ENCODE measurements at regions not wholly inside any gene's neighbourhood (a gene's known extent, or its start where the extent isn't known, plus 50 kb on each side); places are given as distances from the start of the nearest gene placed in this dataset.

GRCh38 chrX:147828719-147829118 lies 83.0 kb upstream of the FMR1 start:
- intact Hi-C loops (cut with micrococcal nuclease), result no loop called here

DNA sequence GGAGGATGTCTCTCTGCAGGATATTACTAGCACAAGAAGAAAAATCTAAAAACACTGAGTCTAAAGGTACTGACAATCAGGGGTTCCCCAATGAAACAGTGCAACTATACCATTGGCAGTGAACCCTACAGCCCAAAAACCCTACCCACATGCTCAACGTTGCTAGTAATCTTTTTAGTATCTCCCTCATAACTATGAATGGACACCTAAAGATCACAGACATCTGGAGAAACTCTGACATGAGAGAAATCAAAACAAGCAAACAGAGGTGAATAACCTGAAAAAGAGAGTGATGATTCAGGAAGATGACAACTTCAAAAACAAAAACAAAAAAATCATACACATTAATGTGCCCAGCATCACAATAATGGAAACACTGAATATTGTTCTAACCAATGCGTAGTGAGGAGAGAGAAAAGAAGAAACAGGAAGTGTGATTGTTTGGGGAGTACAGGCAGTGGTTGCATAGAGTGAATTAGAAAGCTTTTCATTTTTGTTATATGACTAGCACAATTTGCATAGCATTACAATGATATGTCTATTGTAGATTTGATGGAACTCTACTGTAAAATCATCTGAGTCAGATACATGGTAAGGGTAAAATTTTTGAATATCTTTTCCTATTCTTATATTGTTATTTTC lies 78.9 kb upstream of the FMR1 start:
- intact Hi-C loops (cut with micrococcal nuclease), result loop anchor here (10.0 kb wide), 1 partner anchor 358 kb away; no protein-coding TSS in a partner anchor

- intact Hi-C loops (cut with micrococcal nuclease), result loop anchor here (10.0 kb wide), 1 partner anchor 364 kb away; no protein-coding TSS in a partner anchor
These were observed 73.1 kb upstream of the FMR1 start for GRCh38 chrX:147838465-147839131.

DNA sequence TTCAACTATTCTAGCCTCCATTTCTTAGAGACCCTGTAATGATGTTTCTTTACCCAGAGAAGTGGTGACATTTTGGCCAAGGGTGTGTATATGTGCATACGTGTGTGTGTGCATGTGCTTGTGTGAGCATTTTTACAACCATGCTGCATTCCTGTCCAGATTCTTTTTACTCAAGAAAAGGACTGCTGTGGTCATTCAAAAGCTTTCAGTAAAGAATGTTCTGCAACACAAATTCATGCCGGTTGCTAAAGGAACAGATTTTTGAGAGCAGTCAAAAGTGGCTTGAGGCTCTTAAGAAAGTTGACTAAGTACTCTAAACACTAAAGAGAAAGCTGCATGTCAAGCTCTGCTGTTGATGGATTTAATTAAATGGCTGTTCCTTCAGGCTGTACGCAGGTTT lies 65.0 kb upstream of the FMR1 start:
- intact Hi-C loops (cut with micrococcal nuclease), result no loop called here

- intact Hi-C loops (cut with micrococcal nuclease), result no loop called here
These were observed 63.7 kb upstream of the FMR1 start for GRCh38 chrX:147847999-147848398.

DNA sequence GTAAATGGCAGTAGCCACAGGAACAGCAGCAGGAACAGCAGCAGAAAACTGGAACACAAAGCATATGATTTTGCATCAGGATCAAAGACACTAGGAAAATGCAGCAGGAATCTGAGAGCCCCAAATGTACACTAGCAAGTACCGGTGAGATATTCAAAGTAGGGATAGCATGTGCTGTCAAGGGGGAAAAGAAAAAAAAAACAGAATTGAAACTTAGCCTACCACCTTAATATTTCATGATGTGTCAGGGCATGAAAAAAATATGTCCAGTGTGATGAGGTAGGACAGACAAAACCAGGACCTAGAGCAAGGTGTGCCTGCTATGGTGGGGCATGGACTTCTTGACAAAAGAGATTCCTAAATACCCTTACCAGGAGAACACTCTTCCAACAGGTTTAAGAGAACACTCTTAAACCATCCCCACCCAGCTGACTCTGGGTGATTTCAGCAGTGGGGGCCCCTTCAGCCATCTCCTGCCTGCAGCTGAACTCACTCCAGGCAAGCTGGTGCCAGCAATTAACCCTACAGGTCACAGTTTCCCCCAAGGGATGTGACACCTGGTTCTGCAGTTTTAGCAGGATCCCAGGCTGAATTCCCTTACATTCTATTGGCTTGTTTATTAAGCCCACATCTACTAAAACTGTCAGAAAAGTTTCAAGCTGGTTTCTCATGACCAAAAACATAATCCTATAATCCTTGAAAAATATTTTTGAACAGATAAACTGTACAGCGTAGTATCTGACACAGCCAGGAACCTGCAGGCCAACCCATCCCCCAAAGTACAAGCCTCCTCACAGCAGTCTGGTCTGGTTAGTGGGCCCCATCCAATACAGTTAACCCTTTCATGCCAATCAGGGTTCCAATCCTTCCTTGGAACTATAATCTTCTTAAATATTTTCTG lies 62.9 kb upstream of the FMR1 start:
- intact Hi-C loops (cut with micrococcal nuclease), result no loop called here

DNA sequence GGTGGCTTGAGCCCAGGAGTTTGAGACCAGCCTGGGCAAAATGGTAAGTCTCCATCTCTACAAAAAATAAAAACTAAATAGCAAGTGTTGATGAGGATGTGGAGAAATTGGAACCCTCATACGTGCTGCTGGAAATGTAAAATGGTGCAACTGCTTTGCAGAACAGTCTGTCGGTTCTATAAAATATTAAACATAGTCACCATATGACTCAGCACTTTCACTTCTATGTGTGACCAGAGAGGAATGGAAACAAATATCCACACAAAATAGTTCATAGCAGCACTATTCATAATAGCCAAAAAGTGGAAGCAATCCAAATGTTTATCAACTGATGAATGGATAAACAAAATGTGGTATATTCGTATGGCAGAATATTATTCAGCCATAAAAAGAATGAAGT lies 60.8 kb upstream of the FMR1 start:
- intact Hi-C loops (cut with micrococcal nuclease), result no loop called here

DNA sequence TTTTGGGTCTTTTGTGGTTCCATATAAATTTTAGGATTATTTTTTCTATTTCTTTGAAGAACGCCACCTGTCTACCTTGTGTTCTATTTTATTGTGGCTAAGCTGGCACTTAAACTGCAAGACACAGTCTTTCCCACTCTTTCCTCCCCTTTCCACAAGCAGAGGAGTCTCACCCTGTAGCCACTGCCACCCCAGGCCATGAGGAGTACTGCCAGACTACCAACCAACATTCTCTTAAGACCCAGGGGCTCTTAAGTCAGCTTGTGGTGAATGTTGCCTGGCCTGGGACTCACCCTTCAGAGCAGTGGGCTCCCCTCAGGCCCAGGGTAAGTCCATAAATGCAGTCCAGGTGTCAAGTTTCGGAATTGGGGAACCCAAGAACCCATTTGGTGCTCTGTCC lies 58.0 kb upstream of the FMR1 start:
- intact Hi-C loops (cut with micrococcal nuclease), result no loop called here

DNA sequence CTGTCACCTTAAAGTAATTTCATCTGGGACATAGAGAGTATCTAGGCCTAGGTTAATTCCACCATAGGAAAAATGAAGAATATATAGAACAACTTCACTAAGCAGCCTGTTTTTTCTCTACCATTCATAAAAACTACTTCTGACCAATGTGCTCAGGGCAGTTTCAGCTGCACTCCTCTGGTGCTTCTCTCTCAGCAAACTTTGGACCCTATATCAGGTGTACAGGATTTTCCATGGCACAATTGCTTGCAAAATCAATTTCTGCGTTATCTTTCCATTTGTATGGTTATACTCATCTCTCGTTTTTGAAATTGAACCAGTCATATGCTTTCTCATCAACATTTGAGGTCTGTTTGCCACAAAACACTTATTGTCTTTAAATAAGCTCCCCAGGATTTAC lies 52.1 kb upstream of the FMR1 start:
- intact Hi-C loops (cut with micrococcal nuclease), result no loop called here

All from T-helper 2 cell treated with Interferon-gamma antibody and Interleukin-4, amounts not matched to agents 100 ng/mL and 5 ng/mL, for 36 hours (primary cell).